SHP77 (cell line): ENCODE measurements at regions not wholly inside any gene's neighbourhood (a gene's known extent, or its start where the extent isn't known, plus 50 kb on each side); places are given as distances from the start of the nearest gene placed in this dataset.
A peak's percentile ranks its signal among the peaks of the same experiment; 100 is the strongest.
"Not testable (repeated sequence)": the region's sequence is repeated elsewhere in the genome, so short reads cannot be mapped to it uniquely, and the experiment has no call there.

Experiments used
- DNase-seq, 2 experiments: peaks; one replicate each; lab custom pipeline; 2025; lab: John Stamatoyannopoulos, UW

- DNase-seq: no peak
Observed at GRCh38 chr1:105585791-105586190, 1470.7 kb upstream of the PRMT6 start.

GRCh38 chr1:105591681-105592080 is 1464.8 kb upstream of the PRMT6 start:
- no peak for DNase-seq

DNA sequence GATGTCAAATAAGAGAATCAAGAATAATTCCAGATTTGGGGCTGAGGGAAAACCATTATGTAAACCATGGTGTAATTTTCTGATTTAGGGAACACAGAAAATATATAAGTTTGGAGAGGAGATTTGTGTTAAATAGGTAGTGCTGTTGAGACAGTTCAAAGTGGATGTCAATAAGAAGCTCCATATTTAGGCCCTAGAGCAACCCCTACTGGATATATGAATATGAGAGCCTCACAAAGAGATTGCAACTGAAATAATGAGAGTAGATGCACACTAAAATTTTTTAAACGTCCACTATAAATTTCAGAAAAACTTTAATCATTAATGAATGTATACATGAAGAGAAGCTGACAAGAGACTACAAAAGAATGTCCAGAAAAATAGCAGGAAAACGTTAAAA is 1447.8 kb upstream of the PRMT6 start:
- no peak for DNase-seq

DNA sequence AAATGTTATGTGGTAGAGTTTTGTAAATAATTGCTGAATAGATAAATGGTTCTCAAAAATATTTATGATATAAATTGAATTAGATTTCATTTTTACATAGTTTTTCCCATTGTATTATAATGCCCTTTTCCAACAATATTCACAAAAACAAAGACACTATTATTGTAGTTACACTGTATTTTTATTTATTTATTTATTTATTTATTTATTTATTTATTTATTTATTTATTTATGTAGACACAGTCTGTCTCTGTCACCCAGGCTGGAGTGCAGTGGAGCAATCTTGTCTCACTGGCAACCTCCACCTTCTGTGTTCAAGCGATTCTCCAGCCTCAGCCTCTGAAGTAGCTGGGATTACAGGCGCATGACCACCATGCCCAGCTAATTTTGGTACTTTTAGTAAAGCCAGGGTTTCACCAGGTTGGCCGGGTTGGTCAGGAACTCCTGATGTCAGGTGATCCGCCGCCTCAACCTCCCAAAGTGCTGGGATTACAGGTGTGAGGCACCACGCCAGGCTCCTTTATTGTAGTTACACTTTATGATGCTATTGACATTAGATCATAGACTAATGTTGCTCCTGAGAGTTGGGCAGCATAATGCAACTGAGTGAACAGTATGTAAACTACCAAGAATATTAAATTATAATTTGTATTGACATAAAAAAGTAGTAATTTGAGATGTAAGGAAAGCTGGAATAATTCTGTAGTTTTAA is 1430.0 kb upstream of the PRMT6 start:
- no peak for DNase-seq

DNA sequence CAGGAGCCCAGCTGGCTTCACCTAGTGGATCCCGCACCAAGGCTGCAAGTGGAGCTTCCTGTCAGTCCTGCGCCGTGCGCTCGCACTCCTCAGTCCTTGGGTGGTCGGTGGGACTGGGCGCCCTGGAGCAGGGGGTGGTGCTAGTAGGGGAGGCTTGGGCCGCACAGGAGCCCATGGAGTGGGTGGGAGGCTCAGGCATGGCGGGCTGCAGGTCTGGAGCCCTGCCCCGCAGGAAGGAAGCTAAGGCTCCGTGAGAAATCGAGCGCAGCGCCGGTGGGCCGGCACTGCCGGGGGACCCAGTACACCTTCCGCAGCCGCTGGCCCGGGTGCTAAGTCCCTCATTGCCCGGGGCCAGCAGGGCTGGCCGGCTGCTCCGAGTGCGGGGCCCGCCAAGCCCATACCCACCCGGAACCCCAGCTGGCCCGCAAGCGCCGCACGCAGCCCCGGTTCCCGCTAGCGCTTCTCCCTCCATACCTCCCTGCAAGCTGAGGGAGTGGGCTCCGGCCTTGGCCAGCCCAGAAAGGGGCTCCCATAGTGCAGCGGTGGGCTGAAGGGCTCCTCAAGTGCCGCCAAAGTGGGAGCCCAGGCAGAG is 1425.2 kb upstream of the PRMT6 start:
- DNase-seq: not testable (repeated sequence)

- no peak for DNase-seq
Observed at GRCh38 chr1:105632342-105633196, 1423.9 kb upstream of the PRMT6 start.

- DNase-seq: no peak
Observed at GRCh38 chr1:105636052-105636451, 1420.4 kb upstream of the PRMT6 start.

- no peak for DNase-seq
Observed at GRCh38 chr1:105641407-105641806, 1415.1 kb upstream of the PRMT6 start.

DNA sequence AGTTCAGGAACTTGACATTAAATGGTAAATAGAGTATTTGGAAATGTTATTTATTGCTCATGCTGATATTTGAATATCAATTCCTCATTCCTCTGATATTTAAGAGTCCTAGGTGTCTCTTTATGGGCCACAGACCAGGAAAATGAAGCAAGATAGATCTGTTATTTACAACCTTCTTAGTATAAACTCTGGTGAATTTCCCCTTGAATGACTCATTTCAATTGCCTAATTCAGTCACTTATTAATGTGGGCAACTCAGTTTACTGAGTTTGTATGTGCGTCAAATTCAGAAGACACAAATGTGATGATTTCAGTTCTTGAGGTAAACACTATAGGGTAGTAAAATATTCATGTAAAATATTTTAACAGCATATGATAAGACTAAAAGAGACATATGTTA is 1404.4 kb upstream of the PRMT6 start:
- no peak for DNase-seq

GRCh38 chr1:105655032-105655431 is 1401.4 kb upstream of the PRMT6 start:
- no peak for DNase-seq

- no peak for DNase-seq
Observed at GRCh38 chr1:105664495-105664894, 1392.0 kb upstream of the PRMT6 start.

DNA sequence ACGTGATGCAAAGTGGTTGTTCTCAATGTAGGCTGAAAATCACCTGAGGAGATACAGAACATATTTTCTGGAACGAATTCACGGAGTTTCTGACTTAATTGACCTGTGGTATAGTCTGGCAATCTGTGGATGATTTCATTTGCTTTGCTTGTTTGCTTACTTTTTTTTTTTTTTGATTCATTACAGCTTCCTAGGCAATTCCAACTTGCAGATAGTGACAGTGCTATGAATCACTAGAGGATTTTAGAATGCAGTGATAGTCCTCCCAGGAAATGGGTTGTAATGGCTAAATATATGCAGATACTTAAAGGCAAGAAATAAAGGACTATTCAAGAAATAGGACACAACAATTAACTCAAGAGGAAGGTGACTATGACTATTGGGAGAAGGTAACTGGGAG is 1378.1 kb upstream of the PRMT6 start:
- DNase-seq: no peak

DNA sequence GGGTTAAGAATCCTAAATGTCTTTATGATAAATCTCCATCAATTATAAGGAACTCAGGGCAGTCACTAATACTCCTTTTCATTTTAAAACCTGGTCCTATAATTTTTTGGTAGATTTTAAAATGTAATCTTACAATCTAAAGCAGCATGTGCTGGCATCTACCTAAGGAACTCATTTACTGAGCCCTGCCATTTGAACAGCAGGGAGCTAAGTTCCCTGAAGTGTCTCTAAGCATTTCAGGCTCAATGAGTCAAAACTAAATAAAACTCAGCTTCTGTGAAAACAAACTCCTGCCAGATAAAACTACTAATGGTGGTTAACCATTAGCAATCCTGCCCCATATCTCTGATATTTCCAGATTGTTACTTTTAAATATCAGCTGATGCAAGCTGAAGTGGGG is 1371.8 kb upstream of the PRMT6 start:
- DNase-seq: no peak

DNA sequence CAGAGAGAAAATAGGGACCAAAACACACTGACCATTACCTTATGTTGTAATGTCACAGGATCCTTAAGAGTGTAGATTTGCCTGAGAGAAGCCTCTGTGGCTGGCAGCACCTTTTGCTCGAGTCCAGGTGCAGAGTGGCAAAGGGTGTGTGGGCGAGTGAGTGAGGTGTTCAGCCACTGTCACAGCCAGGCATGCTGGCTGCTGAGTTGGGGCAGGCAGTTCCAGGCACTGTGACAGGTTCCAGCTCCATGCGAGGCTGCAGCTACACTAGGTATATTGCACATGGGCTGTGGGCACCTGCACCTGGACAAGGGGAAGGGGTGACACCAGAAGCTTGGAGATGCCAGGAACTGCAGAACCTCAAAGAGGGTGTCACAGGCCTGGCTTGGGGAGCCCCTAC is 1370.4 kb upstream of the PRMT6 start:
- DNase-seq: no peak

- no peak for DNase-seq
Observed at GRCh38 chr1:105686874-105687690, 1369.4 kb upstream of the PRMT6 start.

DNA sequence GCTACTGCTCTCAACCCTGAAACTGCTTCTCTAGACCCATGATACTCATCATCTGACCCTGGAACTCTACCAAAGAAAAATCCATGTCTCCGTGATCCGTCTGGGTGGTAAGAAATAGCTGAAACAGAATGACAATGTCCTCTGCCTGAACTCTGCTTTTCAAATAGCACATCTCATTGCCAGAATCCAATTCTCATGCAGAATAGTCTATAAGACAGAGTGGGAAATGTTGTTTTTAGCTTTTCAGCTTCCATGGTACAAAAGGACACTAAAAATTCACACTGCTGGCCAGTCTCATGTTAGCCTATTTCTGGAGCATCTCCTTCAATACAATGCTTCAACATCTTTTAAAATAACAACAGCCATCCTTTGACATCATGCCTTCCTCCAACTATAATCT is 1355.8 kb upstream of the PRMT6 start:
- DNase-seq: no peak

- DNase-seq: no peak
Observed at GRCh38 chr1:105724286-105724685, 1332.2 kb upstream of the PRMT6 start.

DNA sequence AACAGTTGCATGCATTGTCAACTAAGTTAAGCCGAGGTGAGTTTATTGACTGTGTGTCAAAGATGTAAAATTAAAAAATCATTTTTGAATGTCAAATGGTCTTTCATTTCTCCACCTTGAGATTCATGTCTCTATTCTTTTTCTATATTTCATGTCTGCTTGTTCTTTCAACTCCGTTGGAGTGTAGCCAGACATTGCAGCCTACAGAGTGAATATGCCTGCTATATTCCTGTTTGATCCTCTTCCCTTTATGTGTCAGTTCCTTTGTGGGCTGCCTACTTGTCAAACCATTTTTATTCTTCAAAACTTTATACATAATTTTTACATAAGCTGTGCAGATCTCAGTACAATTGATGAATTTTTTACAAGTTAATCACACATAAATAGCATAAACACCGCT is 1325.8 kb upstream of the PRMT6 start:
- DNase-seq: peak; percentile 3 to 4

- no peak for DNase-seq
Observed at GRCh38 chr1:105736349-105736748, 1320.1 kb upstream of the PRMT6 start.

DNA sequence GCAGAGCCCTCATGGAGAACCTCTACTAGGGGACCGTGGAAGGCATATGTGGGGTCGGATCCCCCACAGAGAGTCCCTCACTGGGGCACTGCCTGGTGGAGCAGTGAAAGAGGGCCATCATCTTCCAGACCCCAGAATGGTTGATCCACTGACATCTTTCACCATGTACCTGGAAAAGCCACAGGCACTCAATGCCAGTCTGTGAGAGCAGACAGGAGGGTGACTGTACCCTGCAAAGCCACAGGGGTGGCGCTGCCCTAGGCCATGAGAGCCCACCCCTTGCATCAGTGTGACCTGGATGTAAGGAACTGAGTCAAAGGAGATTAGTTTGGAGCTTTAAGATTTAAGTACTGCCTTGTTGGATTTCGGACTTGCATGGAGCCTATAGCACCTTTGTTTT is 1276.7 kb upstream of the PRMT6 start:
- no peak for DNase-seq

DNA sequence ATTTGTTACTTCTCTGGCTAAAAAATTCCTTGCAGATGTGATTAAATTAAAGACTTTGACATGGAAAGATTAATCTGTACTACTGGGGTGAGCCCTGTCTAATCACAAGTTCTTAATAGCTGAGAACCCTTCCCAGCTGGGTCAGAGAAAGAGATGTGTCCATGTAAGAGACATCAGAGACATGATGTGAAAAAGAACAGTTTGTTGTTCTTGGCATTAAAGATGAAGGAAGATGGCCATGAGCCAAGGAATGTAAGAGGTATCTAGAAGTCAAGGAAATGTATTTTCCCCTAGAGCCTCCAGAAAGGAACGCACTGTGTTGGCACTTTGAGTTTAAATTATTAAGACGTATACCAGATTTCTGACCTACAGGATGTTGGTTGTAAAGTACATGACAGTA is 1271.5 kb upstream of the PRMT6 start:
- no peak for DNase-seq

DNA sequence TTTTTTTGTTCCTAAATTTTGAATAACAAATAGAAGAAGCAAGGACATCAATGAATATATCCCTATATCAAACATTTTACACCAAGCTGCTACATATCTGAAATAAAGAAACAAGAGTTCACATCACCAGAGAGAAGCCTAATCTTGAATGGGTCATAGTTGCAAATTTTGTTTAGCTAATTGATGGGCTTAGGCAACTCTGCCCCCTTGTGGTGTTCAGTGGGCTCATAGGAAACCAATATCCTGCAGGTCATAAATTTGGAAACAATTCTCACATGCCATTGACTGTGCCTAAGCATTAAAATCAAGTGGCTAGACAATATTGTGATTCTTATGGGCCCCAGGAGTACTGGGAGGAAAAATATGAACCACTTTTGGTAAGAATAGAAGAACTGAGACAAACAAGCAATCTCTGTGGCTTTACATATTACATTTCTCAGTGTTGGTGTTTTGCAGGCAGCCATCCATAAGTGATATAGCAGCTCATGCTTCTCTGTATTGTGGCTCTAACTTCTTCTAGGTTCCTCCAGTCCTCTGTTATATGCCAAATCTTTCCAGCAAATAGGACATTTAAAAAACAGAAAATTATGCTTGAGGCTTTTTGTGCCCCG is 1262.8 kb upstream of the PRMT6 start:
- DNase-seq: peak; percentile 42 to 57
